Esophagus squamous epithelium (tissue), 5 donors: ENCODE measurements at regions not wholly inside any gene's neighbourhood (a gene's known extent, or its start where the extent isn't known, plus 50 kb on each side); places are given as distances from the start of the nearest gene placed in this dataset.
A peak's percentile ranks its signal among the peaks of the same experiment; 100 is the strongest.

ENCODE experiments used
- DNase-seq: peaks from one replicate; lab custom pipeline; 2025; lab: John Stamatoyannopoulos, UW
- H3K27ac ChIP-seq, 4 donors: fragments of 200-600 bp; sonication (generic); one replicate each; pipeline ENCODE4 v1.5.1; 2016 to 2019; ENCODE audit warnings: mild to moderate bottlenecking in 1 of 4
- H3K27me3 ChIP-seq, 4 donors: fragments of 200-600 bp; sonication (generic); 1 replicate in 3 of 4; 2 replicates in 1 of 4; pipeline versions ENCODE4 v1.5.1 to v1.6.0; 2017 to 2021; ENCODE audit warnings: antibody characterized with exemption in 1 of 4
- H3K36me3 ChIP-seq, 3 donors: fragments of 200-600 bp; sonication (generic); one replicate each; pipeline ENCODE4 v1.5.1; 2016 to 2019
- H3K4me1 ChIP-seq, 3 donors: fragments of 200-600 bp; sonication (generic); one replicate each; pipeline ENCODE4 v1.5.1; 2017 to 2019
- H3K4me3 ChIP-seq, 4 donors: fragments of 200-600 bp; sonication (generic); 1 replicate in 3 of 4; 2 replicates in 1 of 4; pipeline ENCODE4 v1.5.1; 2016 to 2019; ENCODE audit warnings: mild to moderate bottlenecking in 2 of 4, moderate library complexity in 1 of 4
- H3K9me3 ChIP-seq, 3 donors: fragments of 200-600 bp; sonication (generic); one replicate each; pipeline ENCODE4 v1.5.1; 2016 to 2019
- CTCF ChIP-seq, 6 experiments: fragments of 450-650 bp in 4 of 6; fragments of 200-600 bp in 2 of 6; sonication (generic) in 2 of 6; IDR thresholded peaks; one replicate each; pipeline ENCODE4 v1.5.1; 2016 to 2019; ENCODE audit warnings: antibody characterized with exemption in 6 of 6, mild to moderate bottlenecking in 4 of 6, moderate library complexity in 4 of 6
- POLR2A ChIP-seq, 4 donors: fragments of 450-650 bp; IDR thresholded peaks; one replicate each; pipeline ENCODE4 v1.6.1; 2017; ENCODE audit warnings: antibody characterized with exemption in 4 of 4, mild to moderate bottlenecking in 4 of 4, moderate library complexity in 3 of 4
- WGBS, 2 donors: methylation state at CpG; one replicate each; pipeline ENCODE4 v1.1.5; 2018; 5-methylcytosine and 5-hydroxymethylcytosine counted together
- intact Hi-C: fragments of 100-400 bp; cut with DNase I; formaldehyde crosslinking; loops from one replicate; pipeline ENCODE4 v1.15.0; 2022
- donor health status: DM: yes; HTN: yes; CAD: no.

- no peak for DNase-seq
- Histone ChIP-seq H3K4me3 (peak overlapping the region; percentile 7 to 66 (median 48)), H3K9me3 (no peaks in the 10 kb centered on the region), H3K4me1 (peaks cover 0 to 39% (median 9%) of the 10 kb centered on the region in 3 donors), H3K27ac (peak overlapping the region; percentile 78 to 93 (median 88)), H3K27me3 (no peaks in the 10 kb centered on the region), H3K36me3 (no peaks in the 10 kb centered on the region)
- TF ChIP-seq POLR2A (IDR thresholded peaks at IDR 0.05): no peak
- TF ChIP-seq CTCF (IDR thresholded peaks at IDR 0.05): no peak
- intact Hi-C loops: loop anchor here (10.0 kb wide), 1 partner anchor 109 kb away; no protein-coding TSS in a partner anchor
- WGBS, 2 donors: 26 to 36% methylated on average over 9 of the region's 9 CpGs
Observed at GRCh38 chr21:16533692-16534407, 804.1 kb downstream of the USP25 start.

GRCh38 chr21:16534408-16535101 is 804.8 kb downstream of the USP25 start:
- Histone ChIP-seq H3K9me3 (no peaks in the 10 kb centered on the region), H3K4me3 (peak overlapping the region; percentile 7 to 66 (median 48)), H3K36me3 (no peaks in the 10 kb centered on the region), H3K27me3 (no peaks in the 10 kb centered on the region), H3K4me1 (peaks cover 0 to 39% (median 9%) of the 10 kb centered on the region in 3 donors), H3K27ac (peak overlapping the region; percentile 78 to 93 (median 88))
- intact Hi-C loops: loop anchor here (10.0 kb wide), 1 partner anchor 110 kb away; no protein-coding TSS in a partner anchor
- WGBS, 2 donors: 23 to 33% methylated on average over 11 of the region's 11 CpGs
- TF ChIP-seq POLR2A (IDR thresholded peaks at IDR 0.05): no peak
- peak in 1 of 6 experiments; percentile 4 for TF ChIP-seq CTCF (IDR thresholded peaks at IDR 0.05)
- DNase-seq: no peak

GRCh38 chr21:16535102-16535422 is 805.3 kb downstream of the USP25 start:
- Histone ChIP-seq H3K4me3 (peak overlapping the region; percentile 7 to 66 (median 48)), H3K36me3 (no peaks in the 10 kb centered on the region), H3K27me3 (no peaks in the 10 kb centered on the region), H3K27ac (peak overlapping the region; percentile 78 to 91 (median 87)), H3K4me1 (peaks cover 0 to 39% (median 9%) of the 10 kb centered on the region in 3 donors), H3K9me3 (no peaks in the 10 kb centered on the region)
- WGBS, 2 donors: 33 to 48% methylated on average over 6 of the region's 6 CpGs
- intact Hi-C loops: loop anchor here (10.0 kb wide), 1 partner anchor 110 kb away; no protein-coding TSS in a partner anchor
- DNase-seq: no peak
- TF ChIP-seq CTCF (IDR thresholded peaks at IDR 0.05) (no peak), POLR2A (IDR thresholded peaks at IDR 0.05) (peak in 2 of 4 donors; percentile 38 to 41)

GRCh38 chr21:16535626-16536025 is 805.8 kb downstream of the USP25 start:
- Histone ChIP-seq H3K4me1 (peaks cover 0 to 39% (median 9%) of the 10 kb centered on the region in 3 donors), H3K9me3 (no peaks in the 10 kb centered on the region), H3K4me3 (peak overlapping the region; percentile 7 to 66 (median 48)), H3K27me3 (no peaks in the 10 kb centered on the region), H3K27ac (peak overlapping the region; percentile 78 to 91 (median 87)), H3K36me3 (no peaks in the 10 kb centered on the region)
- 27 to 38% methylated on average over 1 of the region's 1 CpG for WGBS, 2 donors
- intact Hi-C loops: loop anchor here (10.0 kb wide), 1 partner anchor 111 kb away; no protein-coding TSS in a partner anchor
- no peak for DNase-seq
- TF ChIP-seq POLR2A (IDR thresholded peaks at IDR 0.05) (no peak), CTCF (IDR thresholded peaks at IDR 0.05) (no peak)

- TF ChIP-seq POLR2A (IDR thresholded peaks at IDR 0.05) (no peak), CTCF (IDR thresholded peaks at IDR 0.05) (no peak)
- Histone ChIP-seq H3K4me3 (peak overlapping the region; percentile 7 to 66 (median 48)), H3K27ac (peak overlapping the region; percentile 78 to 91 (median 87)), H3K27me3 (no peaks in the 10 kb centered on the region), H3K4me1 (peaks cover 0 to 39% (median 9%) of the 10 kb centered on the region in 3 donors), H3K9me3 (no peaks in the 10 kb centered on the region), H3K36me3 (no peaks in the 10 kb centered on the region)
- no peak for DNase-seq
- intact Hi-C loops: loop anchor here (10.0 kb wide), 1 partner anchor 111 kb away; no protein-coding TSS in a partner anchor
Observed at GRCh38 chr21:16536140-16536539, 806.4 kb downstream of the USP25 start.
